ENCODE measurements at regions not wholly inside any gene's neighbourhood (a gene's known extent, or its start where the extent isn't known, plus 50 kb on each side); places are given as distances from the start of the nearest gene placed in this dataset.
"Not testable (repeated sequence)": the region's sequence is repeated elsewhere in the genome, so short reads cannot be mapped to it uniquely, and the experiment has no call there.

DNA sequence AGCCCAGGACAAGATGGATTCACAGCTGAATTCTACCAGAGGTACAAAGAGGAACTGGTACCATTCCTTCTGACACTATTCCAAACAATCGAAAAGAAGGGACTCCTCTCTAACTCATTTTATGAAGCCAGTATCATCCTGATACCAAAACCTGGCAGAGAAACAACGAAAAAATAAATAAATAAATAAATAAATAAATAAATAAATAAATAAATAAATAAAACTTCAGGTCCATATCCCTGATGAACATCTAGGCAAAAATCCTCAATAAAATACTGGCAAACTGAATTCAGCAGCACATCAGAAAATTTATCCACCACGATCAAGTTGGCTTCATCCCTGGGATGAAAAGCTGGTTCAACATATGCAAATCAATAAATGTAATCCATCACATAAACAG is 1272.1 kb downstream of the FAM133A start:
- intact Hi-C loops (cut with DNase I); DNase-seq (ENCODE audit: low spot score): not testable (repeated sequence)

DNA sequence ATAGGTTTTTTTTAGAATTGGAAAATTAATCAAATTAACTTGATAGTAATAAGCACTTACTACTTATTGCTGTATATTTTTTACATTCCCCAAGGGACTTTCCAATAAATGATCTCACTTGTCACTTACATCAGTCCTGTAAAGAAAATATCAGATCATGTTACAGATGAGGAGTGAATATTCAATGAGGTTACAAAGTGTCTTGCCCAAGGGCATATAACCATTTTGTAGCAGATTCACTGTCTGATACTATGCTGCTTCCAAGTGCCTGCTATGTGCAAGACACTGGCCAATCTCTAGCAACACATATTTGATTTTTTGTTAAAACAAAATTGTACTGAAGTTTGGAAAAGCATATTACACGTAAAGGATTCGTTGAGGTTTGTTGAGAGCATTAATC is 1287.7 kb downstream of the FAM133A start:
- intact Hi-C loops (cut with DNase I): no loop called here
- no peak for DNase-seq (ENCODE audit: low spot score)

DNA sequence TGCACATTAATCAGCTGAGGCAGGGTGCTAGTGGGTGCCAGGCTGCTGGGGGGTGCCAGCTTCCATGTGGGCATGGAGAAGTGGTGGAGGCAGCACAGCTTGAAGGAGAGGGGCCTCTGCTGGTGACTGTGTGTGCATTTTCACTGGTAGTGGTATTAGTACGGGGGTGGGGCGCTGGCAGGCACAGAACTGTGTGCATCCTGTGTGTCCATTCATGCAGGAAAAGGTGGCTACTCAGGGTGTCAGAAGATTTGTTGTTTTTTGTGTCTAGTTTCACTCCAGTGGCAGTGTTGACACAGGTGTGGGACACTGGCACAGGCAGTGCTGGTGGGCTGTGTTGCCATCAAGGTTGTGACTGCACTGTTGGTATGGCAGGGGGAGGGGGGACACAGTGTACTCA is 1303.6 kb downstream of the FAM133A start:
- DNase-seq (ENCODE audit: low spot score): no peak
- intact Hi-C loops (cut with DNase I): no loop called here

DNA sequence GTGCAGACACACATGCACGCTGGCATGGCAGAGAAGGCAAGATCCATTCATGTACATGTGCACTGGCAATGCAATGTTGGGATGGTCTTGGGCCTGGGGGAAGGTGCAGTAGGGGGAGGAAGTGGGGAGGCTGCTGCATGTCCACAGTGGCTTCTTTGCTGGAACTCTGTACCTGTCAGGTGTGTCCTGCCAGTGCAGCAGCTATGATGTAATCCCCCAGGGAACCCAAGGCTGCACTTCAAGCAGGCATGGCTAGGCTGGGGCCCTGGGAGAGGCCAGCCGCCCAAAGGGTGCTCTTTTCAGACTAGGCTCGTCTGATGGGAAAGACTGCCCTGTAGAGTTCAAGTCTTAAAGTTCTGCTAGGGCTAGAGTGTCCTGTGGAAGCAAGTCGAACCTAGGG is 1304.0 kb downstream of the FAM133A start:
- no peak for DNase-seq (ENCODE audit: low spot score)
- intact Hi-C loops (cut with DNase I): no loop called here
